Body of pancreas (tissue), 4 donors: ENCODE measurements at regions not wholly inside any gene's neighbourhood (a gene's known extent, or its start where the extent isn't known, plus 50 kb on each side); places are given as distances from the start of the nearest gene placed in this dataset.

Source experiments
- ATAC-seq: fragments of 150-250 bp; one replicate; pipeline ENCODE4 v1.9.1; 2016
- DNase-seq, 4 donors: peaks; one replicate each; pipeline ENCODE4 v3.0.0-alpha.2; 2019
- H3K27ac ChIP-seq, 4 donors: fragments of 200-600 bp; sonication (generic); 1 replicate in 3 of 4; 2 replicates in 1 of 4; pipeline versions ENCODE4 v1.5.1 to v1.6.1; 2016 to 2019; ENCODE audit warnings: mild to moderate bottlenecking in 1 of 4, mixed read lengths in 1 of 4, moderate library complexity in 1 of 4
- H3K27me3 ChIP-seq, 2 donors: fragments of 200-600 bp; sonication (generic); one replicate each; pipeline ENCODE4 v1.6.0; 2016; ENCODE audit warnings: mild to moderate bottlenecking in 1 of 2
- H3K36me3 ChIP-seq, 2 donors: fragments of 200-600 bp; sonication (generic); replicated peaks in 1 of 2; 2 replicates each; pipeline ENCODE4 v1.5.1; 2016; ENCODE audit warnings: low read depth in 2 of 2; ENCODE audit not compliant: insufficient read depth in 1 of 2
- H3K4me1 ChIP-seq: fragments of 200-600 bp; sonication (generic); one replicate; pipeline ENCODE4 v1.6.0; 2016
- H3K4me3 ChIP-seq, 2 donors: fragments of 200-600 bp; sonication (generic); 1 replicate in 1 of 2; 2 replicates in 1 of 2; pipeline ENCODE4 v1.5.1; 2016 to 2019
- H3K9me3 ChIP-seq, 3 donors: fragments of 200-600 bp; sonication (generic); 1 replicate in 2 of 3; 2 replicates in 1 of 3; pipeline ENCODE4 v1.5.1; 2016
- POLR2A ChIP-seq, 3 donors: fragments of 450-650 bp; IDR thresholded peaks; one replicate each; pipeline ENCODE4 v1.6.1; 2016; ENCODE audit warnings: antibody characterized with exemption in 3 of 3, mild to moderate bottlenecking in 2 of 3
- WGBS, 2 donors: methylation state at CpG; one replicate each; pipeline ENCODE4 v1.1.5; 2017; 5-methylcytosine and 5-hydroxymethylcytosine counted together
- intact Hi-C: fragments of 100-400 bp; cut with DNase I; formaldehyde crosslinking; loops from one replicate; pipeline ENCODE4 v1.15.1; 2023
- TF ChIP-seq, protein P1 (sequence below), 7 experiments: fragments of 450-650 bp in 4 of 7; fragments of 200-600 bp in 3 of 7; sonication (generic) in 3 of 7; IDR thresholded peaks; one replicate each; pipeline ENCODE4 v1.5.1; 2016 to 2019; ENCODE audit warnings: antibody characterized with exemption in 7 of 7

DNA sequence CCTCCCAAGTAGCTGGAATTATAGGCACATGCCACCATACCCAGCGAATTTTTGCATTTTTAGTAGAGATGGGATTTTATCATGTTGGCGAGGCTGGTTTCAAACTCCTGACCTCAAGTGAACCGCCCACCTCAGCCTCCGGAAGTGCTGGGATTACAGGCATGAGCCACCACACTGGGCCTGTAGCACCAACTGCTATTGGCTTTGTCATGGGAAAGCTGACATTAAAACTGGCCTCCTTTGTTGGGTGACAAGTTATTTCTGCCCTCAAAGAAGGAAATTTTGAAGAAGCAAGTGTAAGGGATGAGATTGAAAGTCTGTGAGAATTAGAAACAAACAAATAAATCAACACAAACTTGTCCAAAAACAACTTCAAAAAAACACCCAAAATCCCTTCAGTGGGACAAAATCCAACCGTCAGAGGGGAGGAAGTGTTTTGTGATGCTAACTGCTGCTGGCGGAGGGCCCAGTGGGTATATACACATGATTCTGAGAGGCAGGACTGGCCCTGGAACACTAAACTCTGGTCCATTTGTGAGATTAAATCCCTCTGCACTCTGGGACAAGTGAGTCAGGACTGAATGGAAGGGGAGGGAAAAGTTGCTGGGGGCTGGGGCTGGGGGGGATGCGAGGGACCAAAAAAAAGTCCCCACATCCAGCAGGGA lies 87.5 kb upstream of the NAA20 start:
- DNase-seq (peak in 1 of 4 donors; percentile 30), ATAC-seq (no peak)
- peaks cover 16% of the 10 kb centered on the region for H3K4me1 ChIP-seq
- no peaks in the 10 kb centered on the region for H3K36me3 ChIP-seq
- no peaks in the 10 kb centered on the region for H3K27me3 ChIP-seq
- intact Hi-C loops, result no loop called here
- peak overlapping the region in 3 of 4 donors; percentile 44 to 71 (median 50) for H3K27ac ChIP-seq
- whole genome bisulfite sequencing, 2 donors, result 83 to 87% methylated on average over 7 of the region's 7 CpGs
- TF ChIP-seq POLR2A (IDR thresholded peaks at IDR 0.05), result no peak
- TF ChIP-seq, protein P1, sequence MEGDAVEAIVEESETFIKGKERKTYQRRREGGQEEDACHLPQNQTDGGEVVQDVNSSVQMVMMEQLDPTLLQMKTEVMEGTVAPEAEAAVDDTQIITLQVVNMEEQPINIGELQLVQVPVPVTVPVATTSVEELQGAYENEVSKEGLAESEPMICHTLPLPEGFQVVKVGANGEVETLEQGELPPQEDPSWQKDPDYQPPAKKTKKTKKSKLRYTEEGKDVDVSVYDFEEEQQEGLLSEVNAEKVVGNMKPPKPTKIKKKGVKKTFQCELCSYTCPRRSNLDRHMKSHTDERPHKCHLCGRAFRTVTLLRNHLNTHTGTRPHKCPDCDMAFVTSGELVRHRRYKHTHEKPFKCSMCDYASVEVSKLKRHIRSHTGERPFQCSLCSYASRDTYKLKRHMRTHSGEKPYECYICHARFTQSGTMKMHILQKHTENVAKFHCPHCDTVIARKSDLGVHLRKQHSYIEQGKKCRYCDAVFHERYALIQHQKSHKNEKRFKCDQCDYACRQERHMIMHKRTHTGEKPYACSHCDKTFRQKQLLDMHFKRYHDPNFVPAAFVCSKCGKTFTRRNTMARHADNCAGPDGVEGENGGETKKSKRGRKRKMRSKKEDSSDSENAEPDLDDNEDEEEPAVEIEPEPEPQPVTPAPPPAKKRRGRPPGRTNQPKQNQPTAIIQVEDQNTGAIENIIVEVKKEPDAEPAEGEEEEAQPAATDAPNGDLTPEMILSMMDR (IDR thresholded peaks at IDR 0.05), result no peak
- no peaks in the 10 kb centered on the region for H3K9me3 ChIP-seq
- H3K4me3 ChIP-seq, result no peak overlapping the region

DNA sequence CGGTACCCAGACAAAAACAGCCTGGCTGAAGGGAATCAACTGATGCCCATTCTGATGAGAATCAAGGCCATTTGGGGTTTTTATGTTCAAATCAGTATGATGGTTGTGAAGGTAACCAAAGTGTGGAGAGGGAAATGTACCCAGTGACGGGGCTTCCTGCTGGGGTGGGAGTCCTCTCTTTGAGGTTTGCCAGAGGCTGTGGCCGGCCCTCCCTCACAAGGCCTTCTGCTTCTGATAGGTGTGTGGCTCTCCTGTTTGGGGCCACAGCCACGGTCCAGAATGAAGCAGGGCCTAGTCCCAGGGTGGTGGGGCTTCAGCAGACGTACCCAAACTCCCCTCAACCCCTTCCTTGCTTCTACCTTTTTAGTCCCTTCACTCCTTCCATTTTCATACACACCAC lies 86.7 kb upstream of the NAA20 start:
- Histone ChIP-seq H3K4me1 (peaks cover 21% of the 10 kb centered on the region), H3K27ac (no peak overlapping the region), H3K27me3 (no peaks in the 10 kb centered on the region), H3K36me3 (no peaks in the 10 kb centered on the region), H3K4me3 (no peak overlapping the region), H3K9me3 (no peaks in the 10 kb centered on the region)
- DNase-seq (no peak), ATAC-seq (no peak)
- 78 to 94% methylated on average over 5 of the region's 5 CpGs for WGBS, 2 donors
- TF ChIP-seq POLR2A (IDR thresholded peaks at IDR 0.05), result no peak
- TF ChIP-seq, protein P1 (IDR thresholded peaks at IDR 0.05), result no peak
- intact Hi-C loops, result no loop called here

DNA sequence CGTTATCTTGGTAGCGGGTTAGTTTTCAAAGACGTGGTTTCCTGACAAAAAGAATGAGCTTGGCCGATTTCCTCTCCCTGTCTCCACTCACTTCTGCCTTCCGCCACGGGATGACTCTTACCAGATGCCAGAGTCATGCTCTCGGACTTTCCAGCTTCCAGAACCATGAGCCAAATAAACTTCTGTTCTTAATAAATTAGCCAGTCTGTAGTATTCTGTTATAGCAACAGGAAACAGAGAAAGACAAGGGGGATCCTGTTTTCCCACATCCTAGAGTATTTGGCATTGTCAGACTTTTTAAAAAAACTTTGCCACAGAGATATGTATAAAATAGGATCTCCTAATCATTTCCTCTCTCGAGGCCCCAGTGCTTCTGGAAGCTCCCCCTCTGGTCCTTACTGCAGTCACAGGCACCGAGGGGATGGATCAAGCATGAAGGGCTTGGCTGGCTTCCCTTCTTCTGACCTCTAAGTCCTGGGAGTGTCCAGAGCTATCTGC lies 84.9 kb upstream of the NAA20 start:
- DNase-seq, result peak in 1 of 4 donors; percentile 54
- TF ChIP-seq, protein P1 (IDR thresholded peaks at IDR 0.05), result no peak
- no peak for TF ChIP-seq POLR2A (IDR thresholded peaks at IDR 0.05)
- H3K4me1 ChIP-seq, result peaks cover 28% of the 10 kb centered on the region
- H3K27ac ChIP-seq, result peak overlapping the region in 2 of 4 donors; percentile 26 to 59
- H3K9me3 ChIP-seq, result no peaks in the 10 kb centered on the region
- no peak for ATAC-seq
- 55 to 72% methylated on average over 8 to 9 of the region's 9 CpGs for WGBS, 2 donors
- H3K27me3 ChIP-seq, result no peaks in the 10 kb centered on the region
- no peak overlapping the region for H3K4me3 ChIP-seq
- H3K36me3 ChIP-seq, result no peaks in the 10 kb centered on the region
- intact Hi-C loops, result no loop called here

DNA sequence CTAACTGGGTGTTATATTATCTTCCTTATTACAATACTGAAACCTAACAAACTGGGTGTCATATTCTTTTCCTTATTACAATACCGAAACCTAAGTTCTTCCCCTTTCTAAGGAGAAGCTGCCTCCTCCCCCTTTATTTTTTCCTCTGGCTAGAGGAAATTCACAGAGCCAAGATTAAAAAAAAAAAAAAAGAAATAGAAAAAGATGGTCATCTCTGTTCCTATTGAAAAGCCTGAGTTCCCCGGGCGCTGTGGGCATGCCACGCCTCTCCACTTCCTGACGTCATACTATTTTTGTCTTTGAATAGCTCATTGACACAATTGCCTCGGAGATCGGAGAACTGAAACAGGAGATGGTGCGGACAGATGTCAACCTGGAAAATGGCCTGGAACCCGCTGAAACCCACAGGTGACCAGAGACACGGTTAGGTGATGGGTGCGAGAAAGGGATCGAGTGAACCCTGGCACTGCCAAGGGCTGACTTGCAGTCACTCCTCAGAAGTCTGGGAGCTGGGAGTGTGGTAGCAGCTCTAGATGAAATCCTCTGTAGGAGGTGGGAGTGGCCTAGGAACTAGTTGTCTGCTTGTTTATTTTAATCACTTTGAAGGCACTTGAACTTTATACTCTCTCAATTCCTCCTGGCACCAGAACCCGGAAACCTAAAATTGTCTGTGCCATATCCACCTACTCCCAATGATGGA lies 82.2 kb upstream of the NAA20 start:
- peak; percentile 25 to 75 (median 52) for DNase-seq
- H3K27ac ChIP-seq, result peak overlapping the region in 2 of 4 donors; percentile 69 to 72
- WGBS, 2 donors, result 47 to 70% methylated on average over 13 of the region's 13 CpGs
- no peaks in the 10 kb centered on the region for H3K27me3 ChIP-seq
- H3K4me3 ChIP-seq, result no peak overlapping the region
- no peaks in the 10 kb centered on the region for H3K9me3 ChIP-seq
- peak; percentile 71 for ATAC-seq
- TF ChIP-seq POLR2A (IDR thresholded peaks at IDR 0.05), result peak in 2 of 3 donors; percentile 38 to 60
- TF ChIP-seq, protein P1 (IDR thresholded peaks at IDR 0.05), result no peak
- intact Hi-C loops, result no loop called here
- peaks cover 12% of the 10 kb centered on the region for H3K4me1 ChIP-seq
- H3K36me3 ChIP-seq, result no peaks in the 10 kb centered on the region
